RWPE2 (cell line): ENCODE measurements at regions not wholly inside any gene's neighbourhood (a gene's known extent, or its start where the extent isn't known, plus 50 kb on each side); places are given as distances from the start of the nearest gene placed in this dataset.

Source experiments
- ATAC-seq: fragments of 200-7000 bp; cut with Tn5 transposase; 3 replicates; pipeline ENCODE4 v1.9.1; 2021; ENCODE audit warnings: low read depth
- DNase-seq: peaks from one replicate; pipeline ENCODE4 v3.0.0-alpha.2; 2020; ENCODE audit warnings: low spot score
- H3K27ac ChIP-seq: fragments of 450-650 bp; 2 replicates; pipeline ENCODE4 v1.5.1; 2017; ENCODE audit warnings: mild to moderate bottlenecking; ENCODE audit not compliant: poor library complexity, severe bottlenecking
- H3K27me3 ChIP-seq: fragments of 250-450 bp; sonication (Bioruptor Pico); 2 replicates; pipeline ENCODE4 v1.5.1; 2021; ENCODE audit warnings: mild to moderate bottlenecking, moderate library complexity; ENCODE audit not compliant: insufficient read depth, poor library complexity, severe bottlenecking
- H3K36me3 ChIP-seq: fragments of 250-450 bp; sonication (Bioruptor Pico); 2 replicates; pipeline ENCODE4 v1.5.1; 2020; ENCODE audit warnings: low read depth, mild to moderate bottlenecking, moderate library complexity
- H3K4me1 ChIP-seq: fragments of 250-450 bp; sonication (Bioruptor Pico); 2 replicates; pipeline ENCODE4 v1.5.1; 2021; ENCODE audit warnings: mild to moderate bottlenecking, moderate library complexity; ENCODE audit not compliant: insufficient read depth, poor library complexity, severe bottlenecking
- H3K4me3 ChIP-seq: fragments of 250-450 bp; sonication (Bioruptor Pico); 2 replicates; pipeline ENCODE4 v1.5.1; 2021; ENCODE audit warnings: mild to moderate bottlenecking, moderate library complexity; ENCODE audit not compliant: severe bottlenecking
- H3K9me3 ChIP-seq: fragments of 250-450 bp; sonication (Bioruptor Pico); 2 replicates; pipeline ENCODE4 v1.5.1; 2021; ENCODE audit warnings: mild to moderate bottlenecking, moderate library complexity; ENCODE audit not compliant: severe bottlenecking
- TF ChIP-seq, protein P1 (sequence below): fragments of 450-650 bp; IDR thresholded peaks from one replicate; pipeline ENCODE4 v1.5.1; 2017; ENCODE audit warnings: mild to moderate bottlenecking, moderate library complexity; ENCODE audit not compliant: poor library complexity, severe bottlenecking

GRCh38 chr4:19278665-19279064, 973.0 kb upstream of the SLIT2 start:
- Histone ChIP-seq H3K9me3 (no peaks in the 10 kb centered on the region), H3K4me1 (no peaks in the 10 kb centered on the region), H3K36me3 (no peaks in the 10 kb centered on the region), H3K4me3 (no peak overlapping the region), H3K27me3 (no peaks in the 10 kb centered on the region), H3K27ac (no peak overlapping the region)
- TF ChIP-seq, protein P1, sequence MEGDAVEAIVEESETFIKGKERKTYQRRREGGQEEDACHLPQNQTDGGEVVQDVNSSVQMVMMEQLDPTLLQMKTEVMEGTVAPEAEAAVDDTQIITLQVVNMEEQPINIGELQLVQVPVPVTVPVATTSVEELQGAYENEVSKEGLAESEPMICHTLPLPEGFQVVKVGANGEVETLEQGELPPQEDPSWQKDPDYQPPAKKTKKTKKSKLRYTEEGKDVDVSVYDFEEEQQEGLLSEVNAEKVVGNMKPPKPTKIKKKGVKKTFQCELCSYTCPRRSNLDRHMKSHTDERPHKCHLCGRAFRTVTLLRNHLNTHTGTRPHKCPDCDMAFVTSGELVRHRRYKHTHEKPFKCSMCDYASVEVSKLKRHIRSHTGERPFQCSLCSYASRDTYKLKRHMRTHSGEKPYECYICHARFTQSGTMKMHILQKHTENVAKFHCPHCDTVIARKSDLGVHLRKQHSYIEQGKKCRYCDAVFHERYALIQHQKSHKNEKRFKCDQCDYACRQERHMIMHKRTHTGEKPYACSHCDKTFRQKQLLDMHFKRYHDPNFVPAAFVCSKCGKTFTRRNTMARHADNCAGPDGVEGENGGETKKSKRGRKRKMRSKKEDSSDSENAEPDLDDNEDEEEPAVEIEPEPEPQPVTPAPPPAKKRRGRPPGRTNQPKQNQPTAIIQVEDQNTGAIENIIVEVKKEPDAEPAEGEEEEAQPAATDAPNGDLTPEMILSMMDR, result no peak
- no peak for DNase-seq
- ATAC-seq, result no peak

DNA sequence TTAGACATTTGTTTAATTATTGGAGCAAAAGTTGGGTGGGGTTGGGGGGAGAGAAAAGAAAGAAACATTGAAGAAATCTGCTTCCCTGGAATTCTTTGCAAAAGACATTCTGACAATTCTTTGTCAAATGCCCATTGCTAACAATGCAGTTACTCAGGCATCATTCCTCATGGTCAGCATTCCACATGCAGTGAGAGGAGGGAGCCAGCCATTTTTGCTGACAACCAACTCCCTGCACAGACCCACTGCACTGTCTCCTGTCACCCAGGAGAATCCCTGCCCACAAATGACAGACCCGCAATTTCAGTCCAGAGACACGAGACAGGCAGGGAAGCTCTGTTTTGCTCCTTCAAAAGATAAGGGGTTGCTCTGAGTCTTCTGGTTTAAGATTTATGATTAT, 985.1 kb upstream of the SLIT2 start:
- Histone ChIP-seq H3K27me3 (no peaks in the 10 kb centered on the region), H3K27ac (no peak overlapping the region), H3K9me3 (no peaks in the 10 kb centered on the region), H3K4me3 (no peak overlapping the region), H3K36me3 (no peaks in the 10 kb centered on the region; the same call in 1 of the 2 replicates), H3K4me1 (no peaks in the 10 kb centered on the region)
- TF ChIP-seq, protein P1, result no peak
- DNase-seq (no peak), ATAC-seq (no peak)

DNA sequence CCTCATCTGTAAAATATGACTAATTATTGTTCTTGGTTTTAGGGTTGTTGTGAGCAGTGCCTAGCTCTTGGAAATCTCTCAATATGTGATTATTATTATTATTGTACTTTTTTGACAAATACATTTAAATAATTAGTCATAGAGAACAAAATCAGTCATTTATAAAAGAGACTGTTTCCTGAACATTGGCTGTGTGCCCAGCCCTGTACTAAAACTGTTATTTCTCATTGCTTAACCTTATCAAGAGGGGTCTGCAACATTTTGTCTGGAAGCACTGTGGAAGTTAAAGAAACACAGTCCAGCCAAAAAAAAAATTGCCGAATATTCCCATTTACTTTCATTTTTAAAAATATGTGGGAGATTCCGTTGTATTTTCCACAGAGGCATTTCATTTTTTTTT, 989.2 kb upstream of the SLIT2 start:
- no peak for DNase-seq
- no peaks in the 10 kb centered on the region for H3K4me1 ChIP-seq
- no peaks in the 10 kb centered on the region for H3K9me3 ChIP-seq
- H3K4me3 ChIP-seq, result no peak overlapping the region
- no peak for ATAC-seq
- no peaks in the 10 kb centered on the region; the same call in 1 of the 2 replicates for H3K36me3 ChIP-seq
- H3K27me3 ChIP-seq, result no peaks in the 10 kb centered on the region
- H3K27ac ChIP-seq, result no peak overlapping the region
- TF ChIP-seq, protein P1, result no peak

DNA sequence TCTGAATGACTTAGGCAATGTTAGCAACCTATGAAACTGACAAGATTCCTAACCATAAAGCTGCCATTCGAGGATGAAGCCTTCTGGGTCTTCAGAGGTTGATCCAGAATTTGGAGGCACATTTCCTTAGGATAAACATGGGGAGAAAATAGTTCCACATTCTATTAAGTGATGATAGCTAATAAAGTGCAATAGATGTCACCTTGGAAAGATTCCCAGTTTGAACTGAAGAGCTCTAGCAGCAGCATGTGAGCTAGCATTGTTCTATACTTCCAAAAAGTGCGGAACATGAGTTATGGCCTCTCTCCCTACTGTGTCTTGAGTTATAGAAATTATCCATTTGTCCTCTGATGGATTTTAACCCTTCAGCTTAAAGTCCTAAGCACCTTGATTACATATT, 991.4 kb upstream of the SLIT2 start:
- Histone ChIP-seq H3K36me3 (no peaks in the 10 kb centered on the region; the same call in 1 of the 2 replicates), H3K27ac (no peak overlapping the region), H3K27me3 (no peaks in the 10 kb centered on the region), H3K4me1 (no peaks in the 10 kb centered on the region), H3K4me3 (no peak overlapping the region), H3K9me3 (no peaks in the 10 kb centered on the region)
- DNase-seq (no peak), ATAC-seq (no peak)
- TF ChIP-seq, protein P1, result no peak

DNA sequence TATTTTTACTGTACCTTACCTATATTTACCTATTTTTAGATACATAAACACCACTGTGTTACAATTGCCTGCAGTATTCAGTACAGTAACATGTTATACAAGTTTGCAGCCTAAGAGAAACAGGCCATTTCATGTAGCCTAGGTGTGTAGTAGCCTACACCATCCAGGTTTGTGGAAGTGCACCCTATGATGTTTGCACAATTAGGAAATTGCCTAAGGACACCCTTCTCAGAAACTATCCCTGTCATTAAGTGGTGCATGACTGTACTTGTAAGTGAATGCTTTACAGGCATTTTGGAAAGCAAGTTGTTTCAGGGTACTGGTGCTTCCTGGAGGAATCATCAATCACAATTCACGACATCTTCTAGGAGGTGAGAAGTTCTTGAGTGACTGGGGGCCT, 991.8 kb upstream of the SLIT2 start:
- Histone ChIP-seq H3K9me3 (no peaks in the 10 kb centered on the region), H3K4me3 (no peak overlapping the region), H3K27ac (no peak overlapping the region), H3K4me1 (no peaks in the 10 kb centered on the region), H3K36me3 (no peaks in the 10 kb centered on the region; the same call in 1 of the 2 replicates), H3K27me3 (no peaks in the 10 kb centered on the region)
- no peak for ATAC-seq
- DNase-seq, result no peak
- TF ChIP-seq, protein P1, result no peak
